ENCODE measurements at regions not wholly inside any gene's neighbourhood (a gene's known extent, or its start where the extent isn't known, plus 50 kb on each side); places are given as distances from the start of the nearest gene placed in this dataset.
"Not testable (repeated sequence)": the region's sequence is repeated elsewhere in the genome, so short reads cannot be mapped to it uniquely, and the experiment has no call there.

DNA sequence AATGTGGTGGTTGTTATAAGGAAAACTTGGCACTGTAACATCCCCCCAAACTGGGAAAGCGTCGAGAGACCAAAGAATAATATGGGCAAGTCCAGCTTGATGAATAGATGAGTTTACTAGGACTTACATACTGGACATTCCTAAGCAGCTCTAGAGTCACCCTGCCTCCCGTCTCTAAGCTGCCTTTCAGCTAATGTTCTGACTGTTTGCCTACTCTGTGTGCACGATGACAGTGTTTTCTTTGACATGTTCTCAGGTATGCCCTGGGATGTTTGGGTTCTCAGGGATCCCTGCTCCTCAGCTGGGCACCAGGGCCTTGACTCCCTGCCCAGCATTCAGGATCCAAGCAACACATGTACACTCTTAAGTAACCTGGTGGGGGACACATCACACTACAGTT lies 87.5 kb downstream of the MRPL57 start:
- not testable (repeated sequence) for DNase-seq

DNA sequence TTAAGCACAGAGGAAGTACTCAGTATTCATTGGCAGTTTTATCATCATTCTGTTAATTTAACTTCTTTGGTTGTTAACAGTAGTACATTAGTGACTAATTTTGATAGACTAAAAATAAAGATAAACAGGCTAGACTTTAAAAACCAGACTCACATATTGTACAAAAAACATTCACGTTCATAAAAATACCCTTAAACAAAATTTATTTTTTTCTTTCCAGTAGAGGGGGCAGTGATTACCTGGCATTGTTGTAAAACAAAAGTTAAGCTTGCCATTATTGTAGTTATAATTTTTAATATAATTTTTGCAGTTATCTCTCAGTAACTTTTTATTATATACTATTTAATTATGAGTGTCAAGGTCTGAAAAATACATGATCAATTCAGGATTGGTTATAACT lies 92.0 kb downstream of the MRPL57 start:
- DNase-seq: not testable (repeated sequence)

DNA sequence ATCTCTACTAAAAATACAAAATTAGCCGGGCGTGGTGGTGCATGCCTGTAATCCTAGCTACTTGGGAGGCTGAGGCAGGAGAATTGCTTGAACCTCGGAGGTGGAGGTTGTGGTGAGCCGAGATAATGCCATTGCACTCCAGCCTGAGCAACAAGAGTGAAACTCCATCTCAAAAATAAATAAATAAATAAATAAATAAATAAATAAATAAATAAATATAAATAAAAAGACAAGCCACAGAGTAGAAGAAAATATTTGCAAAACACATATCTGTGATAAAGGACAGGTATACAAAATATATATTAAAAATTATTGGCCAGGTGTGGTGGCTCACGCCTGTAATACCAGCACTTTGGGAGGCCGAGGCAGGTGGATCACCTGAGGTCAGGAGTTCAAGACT lies 96.0 kb downstream of the MRPL57 start:
- not testable (repeated sequence) for DNase-seq

DNA sequence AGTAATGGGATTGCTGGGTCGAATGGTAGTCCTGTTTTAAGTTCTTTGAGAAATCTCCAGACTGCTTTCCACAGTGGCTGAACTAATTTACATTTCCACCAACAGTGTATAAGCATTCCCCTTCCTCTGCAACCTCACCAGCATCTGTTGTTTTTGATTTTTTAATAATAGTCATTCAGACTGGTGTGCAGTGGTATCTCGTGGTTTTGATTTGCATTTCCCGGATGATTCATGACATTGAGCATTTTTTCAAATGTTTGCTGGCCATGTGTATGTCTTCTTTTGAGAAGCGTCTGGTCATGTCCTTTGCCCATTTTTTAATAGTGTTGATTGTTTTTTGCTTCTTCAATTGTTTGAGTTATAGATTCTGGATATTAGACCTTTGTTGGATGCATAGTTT lies 98.0 kb downstream of the MRPL57 start:
- DNase-seq: not testable (repeated sequence)

DNA sequence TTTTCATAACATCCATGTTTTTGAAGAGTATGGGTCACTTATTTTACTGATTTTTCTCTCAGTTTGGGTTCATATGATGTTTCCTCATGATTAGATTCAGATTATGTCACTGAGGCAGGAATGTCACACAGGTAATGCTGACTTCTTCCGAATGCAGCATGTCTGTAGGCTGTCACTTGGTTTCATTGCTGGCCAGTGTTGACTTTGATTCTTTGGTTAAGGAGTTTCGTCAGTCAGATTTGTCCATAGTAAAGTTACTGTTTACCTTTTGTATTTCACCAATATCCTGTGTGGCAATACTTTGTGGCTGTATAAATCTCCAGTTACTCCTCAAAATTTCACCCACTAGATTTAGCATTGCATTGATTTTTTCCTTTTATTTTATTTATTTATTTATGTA lies 105.6 kb downstream of the MRPL57 start:
- DNase-seq: no peak

DNA sequence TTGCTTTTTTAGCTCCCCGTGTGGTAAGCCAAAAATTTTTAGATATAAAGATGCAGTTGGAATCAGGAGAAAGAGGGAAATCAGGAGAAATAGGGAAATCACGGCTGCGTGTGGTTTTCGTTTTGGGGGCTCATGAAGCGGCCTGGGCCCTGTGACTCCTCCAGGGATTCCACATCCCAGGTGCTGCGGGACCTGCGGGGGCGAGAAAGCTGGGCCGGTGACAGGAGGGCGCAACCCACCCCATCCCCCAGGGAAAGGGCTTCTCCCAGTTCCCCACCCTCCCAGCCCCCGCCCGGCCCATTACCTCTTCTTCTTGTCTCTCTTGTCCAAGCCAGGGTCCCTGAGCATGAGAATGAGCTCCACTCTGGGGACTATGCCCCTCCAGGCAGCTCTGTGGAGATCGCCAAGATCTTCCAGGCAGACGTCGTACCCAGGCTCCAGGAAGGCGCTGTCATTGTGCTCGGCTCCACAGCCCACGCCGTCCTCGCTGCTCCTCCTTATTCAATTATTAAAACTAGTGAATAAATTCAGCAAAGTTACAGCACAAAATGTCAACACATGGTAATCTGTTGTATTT lies 111.0 kb downstream of the MRPL57 start:
- DNase-seq: no peak

DNA sequence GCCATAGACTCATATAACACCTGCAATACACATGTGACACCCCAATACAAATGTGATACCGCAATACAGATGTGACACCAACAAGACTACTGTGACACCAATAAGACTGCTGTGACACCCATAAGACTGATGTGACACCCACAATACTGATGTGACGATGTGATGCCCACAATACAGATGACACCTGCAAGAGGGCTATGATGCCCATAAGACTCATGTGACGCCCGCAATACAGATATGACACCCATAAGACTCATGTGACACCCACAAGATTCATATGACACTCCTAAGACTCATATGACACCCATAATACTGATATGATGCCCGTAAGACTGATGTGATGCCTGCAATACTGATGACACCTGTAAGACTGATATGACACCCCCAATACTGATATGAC lies 113.0 kb downstream of the MRPL57 start:
- DNase-seq: no peak

DNA sequence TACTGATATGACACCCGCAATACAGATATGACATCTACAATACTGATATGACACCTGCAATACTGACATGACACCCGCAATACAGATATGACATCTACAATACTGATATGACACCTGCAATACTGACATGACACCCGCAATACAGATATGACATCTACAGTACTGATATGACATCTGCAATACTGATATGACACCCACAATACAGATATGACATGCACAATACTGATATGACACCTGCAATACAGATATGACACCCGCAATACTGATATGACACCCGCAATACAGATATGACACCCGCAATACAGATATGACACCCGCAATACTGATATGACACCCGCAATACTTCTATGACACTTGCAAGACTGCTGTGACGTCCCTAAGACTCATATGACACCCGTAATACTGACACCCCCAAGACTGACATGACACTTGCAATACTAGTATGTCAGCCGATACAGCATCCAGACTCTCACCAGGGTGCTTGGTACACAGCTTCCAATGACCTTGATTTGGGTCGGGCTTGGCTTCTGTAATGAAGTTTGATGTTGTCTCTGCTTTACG lies 114.1 kb downstream of the MRPL57 start:
- not testable (repeated sequence) for DNase-seq

DNA sequence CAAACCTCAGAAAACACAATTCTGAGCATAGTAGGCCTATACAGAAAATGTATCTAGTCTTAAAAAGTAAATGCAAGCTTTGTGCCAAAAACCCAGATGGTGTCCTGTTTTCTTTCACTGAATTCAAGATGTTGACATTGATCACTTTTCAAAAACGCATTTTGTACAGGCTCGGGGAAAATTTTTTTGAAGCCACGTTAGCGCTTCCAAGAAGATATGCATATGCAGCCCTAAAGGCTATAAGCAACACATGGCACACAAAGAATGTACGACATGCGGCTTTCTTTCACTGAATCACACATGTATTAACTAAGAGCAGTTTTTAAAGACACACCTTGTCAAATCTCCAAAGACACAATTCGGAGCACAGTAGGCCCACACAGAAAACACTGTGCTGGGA lies 115.4 kb downstream of the MRPL57 start:
- no peak for DNase-seq

DNA sequence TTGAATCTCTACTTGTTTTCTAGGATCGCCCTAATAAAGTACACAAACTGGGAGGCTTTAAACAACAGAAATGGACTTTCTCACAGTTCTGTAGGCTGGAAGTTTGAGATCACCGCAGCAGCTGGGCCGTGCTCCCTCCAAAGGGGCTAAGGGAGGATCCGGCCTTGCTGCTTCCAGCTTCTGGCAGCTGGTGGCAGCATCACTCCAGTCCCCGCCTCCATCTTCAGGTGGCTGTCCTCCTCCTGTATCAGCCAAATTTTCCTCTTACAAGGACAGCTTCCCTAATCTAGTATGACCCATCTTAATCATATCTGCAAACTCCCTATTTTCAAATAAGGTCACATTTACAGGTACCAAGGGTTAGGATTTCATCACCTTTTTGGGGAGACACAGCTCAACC lies 120.5 kb downstream of the MRPL57 start:
- DNase-seq: peak; percentile 30

DNA sequence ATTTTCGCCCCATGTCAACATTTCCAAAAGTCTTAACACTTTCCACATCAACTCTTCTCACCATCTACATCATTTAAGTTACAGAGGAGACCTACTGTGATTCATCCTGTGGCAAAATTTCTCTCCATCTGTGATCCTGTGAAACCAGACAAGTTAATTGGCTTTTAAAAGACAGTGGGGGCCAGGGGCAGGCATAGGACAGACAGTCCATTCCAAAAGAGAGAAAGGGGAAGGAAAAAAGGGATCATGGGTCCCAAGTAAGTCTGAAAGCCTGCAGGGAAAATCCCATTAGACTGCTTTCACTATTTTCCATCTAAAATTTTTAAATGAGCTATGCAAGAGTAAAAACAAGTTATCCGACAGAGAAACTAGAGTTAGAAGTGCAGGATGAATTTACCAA lies 121.0 kb downstream of the MRPL57 start:
- no peak for DNase-seq

DNA sequence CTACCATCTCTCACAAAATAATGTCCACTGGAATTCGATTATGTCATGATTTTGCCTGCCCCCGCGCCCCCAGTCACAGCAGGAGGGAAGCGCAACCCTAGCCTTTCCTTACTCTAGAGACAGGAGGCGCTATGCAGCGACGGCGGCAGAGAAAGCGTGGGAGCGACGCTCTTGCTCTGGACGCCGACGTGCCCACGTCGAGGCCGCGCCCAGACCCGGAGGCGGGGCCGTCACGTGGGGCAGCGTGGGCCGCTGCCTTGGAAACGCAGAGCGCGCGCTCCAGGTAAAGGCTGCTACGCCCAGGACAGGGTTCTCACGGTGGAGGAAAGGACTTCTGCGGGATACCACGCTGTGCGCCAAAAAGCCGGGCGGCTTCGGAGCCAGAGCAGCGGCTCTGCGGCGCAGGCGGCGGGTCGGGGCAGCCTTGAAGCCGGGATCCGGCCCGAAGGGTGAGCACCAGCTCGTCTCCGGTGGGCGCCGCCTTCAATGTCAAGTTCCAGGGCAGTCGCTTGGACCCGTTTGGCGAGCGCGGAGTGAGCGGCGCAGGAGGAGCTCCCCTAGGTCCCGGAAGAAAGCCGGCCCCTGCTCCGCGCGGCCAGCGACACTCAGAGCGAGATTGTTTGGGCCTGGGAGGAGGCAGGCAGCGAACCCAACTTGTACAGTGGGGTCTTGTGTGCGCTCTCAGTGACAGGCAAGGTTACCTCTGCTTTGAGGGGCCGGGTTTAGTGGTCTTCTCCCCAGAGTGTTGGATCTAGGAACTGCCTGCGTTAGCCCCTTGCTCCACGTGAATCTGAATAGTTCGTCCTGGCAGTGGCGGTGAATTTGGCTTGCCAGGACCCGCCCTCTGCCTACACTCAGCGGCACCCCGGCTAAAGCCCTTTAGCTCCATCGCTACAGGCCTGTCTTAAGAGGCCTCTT lies 121.7 kb downstream of the MRPL57 start:
- peak; percentile 82 for DNase-seq

DNA sequence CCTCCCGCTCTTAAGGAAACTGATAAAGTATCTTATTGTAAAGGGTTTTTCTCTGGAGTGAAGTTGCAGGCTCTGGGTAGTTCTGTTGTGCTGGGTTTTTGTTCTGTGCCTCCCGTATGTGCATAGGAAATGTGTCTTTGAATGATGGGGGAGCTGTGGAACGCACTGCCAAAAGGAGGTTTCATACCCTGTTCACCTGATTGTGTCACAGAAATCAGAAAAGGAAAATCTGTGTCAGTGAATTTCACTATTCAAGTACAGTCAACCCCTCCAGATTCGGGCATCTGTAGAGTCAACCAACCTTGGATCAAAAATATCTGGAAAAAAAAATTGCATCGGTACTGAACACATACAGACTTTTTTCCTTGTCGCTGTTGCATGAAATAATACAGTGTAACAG lies 127.8 kb downstream of the MRPL57 start:
- DNase-seq: no peak

DNA sequence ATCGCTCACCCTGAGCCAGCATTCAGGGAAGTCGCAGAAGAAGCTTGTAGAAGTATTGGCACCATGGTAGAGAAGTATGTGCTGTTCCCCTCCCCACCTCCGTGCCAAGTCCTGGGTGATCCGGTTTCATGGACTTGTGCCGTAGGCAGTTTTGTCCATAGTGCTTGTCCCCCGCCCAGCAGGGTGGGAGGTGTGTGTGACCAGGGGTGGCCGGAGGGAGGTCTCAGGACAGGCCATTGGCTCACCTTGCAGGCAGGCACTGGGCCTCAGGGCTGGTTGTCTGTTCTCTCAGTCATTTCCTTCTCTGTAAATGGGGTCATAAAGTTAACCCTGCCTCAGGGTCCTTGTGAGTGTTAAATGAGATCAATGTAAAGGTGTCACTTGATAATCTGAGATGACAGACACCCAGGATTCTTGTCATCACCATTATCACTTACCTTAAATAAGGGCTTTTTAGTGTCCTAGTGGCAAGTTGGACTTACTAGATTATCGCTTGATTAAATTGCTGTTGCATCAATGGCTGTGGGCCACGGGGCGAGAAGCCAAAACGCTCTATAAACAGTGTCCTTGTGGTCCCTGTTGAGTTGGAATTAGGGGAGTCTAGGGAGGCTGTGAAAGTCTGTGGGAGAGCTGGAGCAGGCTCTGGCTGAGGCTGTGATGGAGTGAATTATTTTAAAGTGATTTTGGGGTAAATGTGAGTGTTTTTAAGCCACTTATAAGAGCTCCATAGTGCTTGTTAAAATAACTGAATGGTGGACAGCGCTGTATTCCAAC lies 130.0 kb downstream of the MRPL57 start:
- not testable (repeated sequence) for DNase-seq

DNA sequence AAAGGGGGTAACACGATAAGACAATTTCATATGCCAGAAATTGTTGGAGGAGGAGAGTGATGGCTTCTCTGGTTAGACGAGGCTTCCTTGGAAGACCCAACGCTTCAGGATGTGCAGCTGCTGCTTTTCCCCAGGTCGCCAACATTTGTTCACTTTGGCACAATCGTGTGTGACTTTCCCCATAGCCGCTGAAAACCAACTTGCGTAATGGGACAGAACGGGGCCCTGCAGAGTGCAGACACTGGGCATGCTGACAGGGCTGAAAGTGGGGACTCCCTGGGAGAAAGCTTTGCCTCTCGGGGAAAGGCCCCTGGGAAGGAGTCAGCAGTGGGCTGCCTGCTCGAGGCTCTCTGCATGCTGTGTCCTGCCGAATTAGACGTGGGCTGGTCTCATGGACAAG lies 130.7 kb downstream of the MRPL57 start:
- DNase-seq: not testable (repeated sequence)

DNA sequence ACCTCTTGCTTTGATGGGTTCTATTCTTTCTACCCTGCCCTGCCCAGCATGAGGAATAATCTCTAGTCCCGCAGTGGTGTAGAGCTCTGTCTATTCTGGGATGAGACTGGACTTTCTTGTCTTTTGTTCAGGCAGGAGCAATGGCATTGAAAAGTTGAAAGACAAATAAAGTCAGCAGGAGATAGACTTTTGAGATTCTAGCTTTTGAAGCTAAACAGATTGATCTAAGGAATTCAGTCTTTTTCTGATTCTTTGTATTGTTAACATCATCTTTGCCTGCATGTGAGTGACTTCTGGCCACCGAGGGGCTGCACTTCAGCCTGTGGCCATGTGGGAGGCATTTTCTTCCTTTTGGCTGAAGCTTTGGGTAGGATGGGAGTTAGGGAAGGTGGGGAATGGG lies 132.4 kb downstream of the MRPL57 start:
- no peak for DNase-seq

DNA sequence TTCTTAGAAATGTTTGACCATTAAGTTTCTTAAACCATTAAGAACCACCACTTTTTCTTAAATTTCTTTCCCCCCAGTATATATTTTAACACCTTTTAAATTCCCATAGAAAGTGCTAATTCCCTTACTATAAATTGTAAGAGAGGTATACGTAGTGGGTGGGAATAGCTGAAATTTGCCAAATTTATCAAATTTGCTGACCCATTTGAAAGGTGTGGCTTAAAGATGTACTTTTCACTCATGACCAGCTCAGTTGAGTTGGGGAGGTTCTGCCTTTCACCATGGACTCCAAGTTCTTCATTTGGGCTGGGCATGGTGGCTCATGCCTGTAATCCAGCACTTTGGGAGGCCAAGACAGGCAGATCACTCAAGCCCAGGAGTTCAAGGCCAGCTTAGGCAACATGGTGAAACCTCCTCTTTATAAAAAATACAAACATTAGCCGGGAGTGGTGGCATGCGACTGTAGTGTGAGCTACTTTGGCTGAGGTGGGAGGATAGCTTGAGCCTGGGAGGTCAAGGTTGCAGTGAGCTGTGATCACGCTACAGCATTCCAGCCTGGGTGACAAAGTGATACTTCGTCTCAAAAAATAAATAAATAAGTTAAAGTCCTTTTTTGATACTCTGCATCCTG lies 133.2 kb downstream of the MRPL57 start:
- DNase-seq: no peak

DNA sequence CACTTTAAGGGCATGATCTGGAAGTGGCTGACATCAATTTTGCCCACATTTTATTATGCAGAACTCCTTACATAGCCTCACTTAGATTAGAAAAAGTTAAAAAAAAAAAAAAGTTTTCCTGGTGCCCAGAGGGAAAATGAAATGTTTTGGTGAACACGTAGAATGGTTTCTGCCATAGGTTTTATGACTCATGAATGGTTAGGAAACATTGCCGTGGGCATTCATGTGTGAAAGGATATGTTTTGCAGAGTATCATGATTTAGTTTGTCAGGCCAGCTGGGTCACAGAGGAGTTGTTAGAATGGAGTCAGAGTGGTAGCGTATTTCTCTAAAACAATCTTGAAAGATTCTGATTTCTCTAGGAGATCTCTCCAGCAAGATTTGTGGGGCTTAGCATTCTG lies 133.8 kb downstream of the MRPL57 start:
- no peak for DNase-seq

DNA sequence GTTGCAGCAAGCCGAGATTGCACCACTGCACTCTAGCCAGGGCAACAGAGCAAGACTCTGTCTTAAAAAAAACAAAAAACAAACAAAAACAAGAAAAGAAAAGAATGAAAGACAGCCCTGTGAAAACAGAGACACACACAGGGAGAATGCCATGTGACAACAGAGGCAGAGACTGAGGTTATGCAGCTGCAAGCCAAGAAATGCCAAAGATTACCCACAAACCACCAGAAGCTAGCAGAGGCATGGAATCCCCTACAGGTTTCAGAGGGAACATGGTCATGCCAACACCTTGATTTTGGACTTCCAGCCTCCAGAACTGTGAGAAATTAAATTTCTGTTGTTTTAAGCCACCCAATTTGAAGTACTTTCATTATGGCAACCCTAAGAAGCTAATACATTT lies 138.5 kb downstream of the MRPL57 start:
- not testable (repeated sequence) for DNase-seq

DNA sequence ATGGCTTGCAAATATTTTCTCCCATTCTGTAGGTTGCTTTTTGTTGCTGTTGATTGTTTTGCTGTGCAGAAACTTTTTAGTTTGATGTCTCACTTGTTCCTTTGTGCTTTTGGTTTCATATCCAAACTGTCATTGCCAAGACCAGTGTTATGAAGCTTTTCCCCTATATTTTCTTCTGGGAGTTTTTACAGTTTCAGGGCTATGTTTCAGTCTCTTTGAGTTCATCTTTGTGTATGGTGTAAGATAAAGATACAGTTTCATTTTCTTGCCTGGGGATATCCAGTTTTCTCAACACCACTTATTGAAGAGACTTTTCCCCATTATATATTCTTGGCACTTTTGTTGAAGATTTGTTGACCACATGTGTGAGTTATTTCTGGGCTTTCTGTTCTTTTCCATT lies 139.9 kb downstream of the MRPL57 start:
- no peak for DNase-seq

DNA sequence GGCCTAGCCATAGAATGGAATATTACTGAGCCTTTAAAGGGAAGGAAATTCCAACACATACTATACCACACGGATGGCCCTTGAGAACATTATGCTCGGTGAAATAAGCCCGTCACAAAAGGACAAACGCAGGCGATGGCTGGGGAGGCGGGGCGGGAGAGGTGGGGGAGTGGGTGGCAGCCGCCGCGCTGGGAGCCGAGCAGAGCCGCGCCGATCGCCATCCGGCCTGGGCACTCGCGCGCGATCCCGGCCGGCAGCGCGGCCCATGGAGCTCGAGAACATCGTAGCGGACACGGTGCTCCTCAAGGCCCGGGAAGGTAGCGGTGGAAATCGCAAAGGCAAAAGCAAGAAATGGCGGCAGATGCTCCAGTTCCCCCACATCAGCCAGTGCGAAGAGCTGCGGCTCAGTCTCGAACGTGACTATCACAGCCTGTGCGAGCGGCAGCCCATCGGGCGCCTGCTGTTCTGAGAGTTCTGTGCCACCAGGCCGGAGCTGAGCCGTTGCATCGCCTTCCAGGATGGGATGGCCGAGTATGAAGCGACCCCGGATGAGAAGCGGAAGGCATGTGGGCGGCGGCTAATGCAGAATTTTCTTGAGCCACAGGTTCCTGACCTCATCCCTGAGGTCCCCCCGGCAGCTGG lies 140.1 kb downstream of the ZDHHC20 start:
- DNase-seq: no peak

DNA sequence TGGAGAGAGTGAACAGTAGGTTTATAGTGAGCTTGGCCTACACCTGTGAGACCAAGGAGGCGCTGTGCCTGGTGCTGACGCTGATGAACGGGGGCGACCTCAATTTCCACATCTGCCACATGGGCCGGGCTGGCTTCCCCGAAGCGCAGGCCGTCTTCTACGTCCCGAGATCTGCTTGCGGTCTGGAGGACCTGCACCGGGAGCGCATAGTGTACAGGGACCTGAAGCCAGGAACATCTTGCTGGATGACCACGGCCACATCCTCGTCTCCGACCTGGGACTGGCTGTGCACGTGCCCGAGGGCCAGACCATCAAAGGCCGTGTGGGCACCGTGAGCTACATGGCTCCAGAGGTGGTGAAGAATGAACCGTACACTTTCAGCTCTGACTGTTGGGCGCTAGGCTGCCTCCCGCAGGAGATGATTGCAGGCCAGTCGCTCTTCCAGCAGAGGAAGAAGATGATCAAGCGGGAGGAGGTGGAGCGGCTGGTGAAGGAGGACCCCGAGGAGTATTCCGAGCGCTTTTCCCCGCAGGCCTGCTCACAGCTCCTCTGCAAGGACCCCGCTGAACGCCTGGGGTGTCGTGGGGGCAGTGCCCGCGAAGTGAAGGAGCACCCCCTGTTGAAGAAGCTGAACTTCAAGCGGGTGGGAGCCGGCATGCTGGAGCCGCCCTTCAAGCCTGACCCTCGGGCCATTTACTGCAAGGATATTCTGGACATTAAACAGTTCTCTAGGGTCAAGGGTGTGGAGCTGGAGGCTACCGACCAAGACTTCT lies 139.0 kb downstream of the ZDHHC20 start:
- no peak for DNase-seq

All from stimulated activated CD4-positive, alpha-beta T cell treated with anti-CD3 and anti-CD28 coated beads, Interleukin-12 subunit alpha, Interleukin-12 subunit beta, amount 100 ng/mL, for 4 hours (primary cell).